Liver (tissue), 8 donors: ENCODE measurements at regions not wholly inside any gene's neighbourhood (a gene's known extent, or its start where the extent isn't known, plus 50 kb on each side); places are given as distances from the start of the nearest gene placed in this dataset.

Experiments
- DNase-seq: peaks from one replicate; pipeline ENCODE4 v3.0.0-alpha.2; 2017; ENCODE audit warnings: low spot score
- H3K27ac ChIP-seq, 2 donors: one replicate each; pipeline ENCODE4 v1.7.0; 2013; ENCODE audit warnings: inconsistent platforms in 2 of 2, low read length in 2 of 2, control low read depth in 1 of 2, low read depth in 1 of 2, mild to moderate bottlenecking in 1 of 2
- H3K27me3 ChIP-seq, 4 donors: one replicate each; pipeline versions ENCODE4 v1.6.1 to v1.7.0; 2013; ENCODE audit warnings: low read length in 3 of 4, inconsistent platforms in 1 of 4, mild to moderate bottlenecking in 1 of 4, moderate library complexity in 1 of 4; ENCODE audit not compliant: control insufficient read depth in 4 of 4, insufficient read depth in 4 of 4
- H3K36me3 ChIP-seq, 4 donors: one replicate each; pipeline versions ENCODE4 v1.6.1 to v1.7.0; 2013; ENCODE audit warnings: low read length in 3 of 4, mild to moderate bottlenecking in 3 of 4, low read depth in 1 of 4, moderate library complexity in 1 of 4; ENCODE audit not compliant: control insufficient read depth in 4 of 4, insufficient read depth in 3 of 4
- H3K4me1 ChIP-seq, 4 donors: one replicate each; pipeline versions ENCODE4 v1.6.1 to v1.7.0; 2013; ENCODE audit warnings: low read length in 3 of 4, mild to moderate bottlenecking in 3 of 4, moderate library complexity in 1 of 4; ENCODE audit not compliant: control insufficient read depth in 4 of 4, insufficient read depth in 4 of 4
- H3K4me3 ChIP-seq, 3 donors: one replicate each; pipeline versions ENCODE4 v1.6.1 to v1.7.0; 2013; ENCODE audit warnings: low read length in 3 of 3, control low read depth in 1 of 3, low read depth in 1 of 3, mild to moderate bottlenecking in 1 of 3
- H3K9ac ChIP-seq, 2 donors: one replicate each; pipeline ENCODE4 v1.7.0; 2013; ENCODE audit warnings: low read length in 2 of 2, mild to moderate bottlenecking in 2 of 2, moderate library complexity in 2 of 2, control low read depth in 1 of 2, low read depth in 1 of 2
- H3K9me3 ChIP-seq, 4 donors: one replicate each; pipeline versions ENCODE4 v1.6.1 to v1.7.0; 2013; ENCODE audit warnings: low read length in 3 of 4; ENCODE audit not compliant: control insufficient read depth in 4 of 4
- EGR1 ChIP-seq, 2 donors: IDR thresholded peaks; 2 replicates each; pipeline ENCODE4 v1.6.1; 2016 to 2018; ENCODE audit warnings: antibody characterized with exemption in 2 of 2, low read depth in 2 of 2
- FOXA1 ChIP-seq: IDR thresholded peaks from 2 replicates; pipeline ENCODE4 v1.6.1; 2016; ENCODE audit warnings: antibody characterized with exemption
- FOXA2 ChIP-seq: IDR thresholded peaks from 2 replicates; pipeline ENCODE4 v1.6.1; 2016; ENCODE audit warnings: antibody characterized with exemption
- GABPA ChIP-seq, 2 donors: IDR thresholded peaks in 1 of 2; conservative IDR thresholded peaks in 1 of 2; 2 replicates each; pipeline ENCODE4 v1.6.1; 2016; ENCODE audit warnings: antibody characterized with exemption in 2 of 2, mild to moderate bottlenecking in 1 of 2, moderate library complexity in 1 of 2
- HNF4A ChIP-seq, 2 donors: conservative IDR thresholded peaks; 2 replicates each; pipeline ENCODE4 v1.6.1; 2016; ENCODE audit warnings: antibody characterized with exemption in 2 of 2, mild to moderate bottlenecking in 2 of 2
- HNF4G ChIP-seq: IDR thresholded peaks from 2 replicates; pipeline ENCODE4 v1.6.1; 2016; ENCODE audit warnings: antibody characterized with exemption
- JUND ChIP-seq, 2 donors: IDR thresholded peaks; 2 replicates each; pipeline ENCODE4 v1.6.1; 2016; ENCODE audit warnings: antibody characterized with exemption in 2 of 2
- NR2F2 ChIP-seq: IDR thresholded peaks from 2 replicates; pipeline ENCODE4 v1.6.1; 2016; ENCODE audit warnings: antibody characterized with exemption
- RAD21 ChIP-seq, 2 donors: IDR thresholded peaks; 2 replicates each; pipeline ENCODE4 v1.6.1; 2016; ENCODE audit warnings: antibody characterized with exemption in 2 of 2, mild to moderate bottlenecking in 2 of 2
- RXRA ChIP-seq, 2 donors: IDR thresholded peaks; 2 replicates each; pipeline ENCODE4 v1.6.1; 2017 to 2018; ENCODE audit warnings: antibody characterized with exemption in 2 of 2, mild to moderate bottlenecking in 1 of 2
- SP1 ChIP-seq: IDR thresholded peaks from 2 replicates; pipeline ENCODE4 v1.6.1; 2018; ENCODE audit warnings: antibody characterized with exemption, mild to moderate bottlenecking
- TAF1 ChIP-seq: conservative IDR thresholded peaks from 2 replicates; pipeline ENCODE4 v1.6.1; 2016; ENCODE audit warnings: antibody characterized with exemption, mild to moderate bottlenecking
- YY1 ChIP-seq: IDR thresholded peaks from 2 replicates; pipeline ENCODE4 v1.6.1; 2016; ENCODE audit warnings: antibody characterized with exemption, mild to moderate bottlenecking
- WGBS: extraction: QIAGEN DNeasy Blood & Tissue Kit; methylation state at CpG from one replicate; pipeline ENCODE4 v1.1.7; 2013; 5-methylcytosine and 5-hydroxymethylcytosine counted together
- TF ChIP-seq, protein P1 (sequence below): IDR thresholded peaks from 2 replicates; pipeline ENCODE4 v1.6.1; 2016; ENCODE audit warnings: antibody characterized with exemption
- TF ChIP-seq, protein P2 (sequence below): IDR thresholded peaks from 2 replicates; pipeline ENCODE4 v1.6.1; 2016; ENCODE audit warnings: antibody characterized with exemption
- TF ChIP-seq, protein P3 (sequence below): IDR thresholded peaks from 2 replicates; pipeline ENCODE4 v1.6.1; 2016; ENCODE audit warnings: antibody characterized with exemption, mild to moderate bottlenecking
- TF ChIP-seq, protein P4 (sequence below): fragments of 150-350 bp; IDR thresholded peaks from 2 replicates; pipeline ENCODE4 v1.5.1; 2017; ENCODE audit warnings: improper control_type of control experiment, low read depth, low read length; ENCODE audit not compliant: missing input control
- TF ChIP-seq, protein P5 (sequence below): IDR thresholded peaks from 2 replicates; pipeline ENCODE4 v1.6.1; 2016; ENCODE audit warnings: antibody characterized with exemption
- donor health status: healthy.
- donor health status: healthy.
- donor health status: healthy.
- donor health status: healthy.
- donor health status: healthy.

DNA sequence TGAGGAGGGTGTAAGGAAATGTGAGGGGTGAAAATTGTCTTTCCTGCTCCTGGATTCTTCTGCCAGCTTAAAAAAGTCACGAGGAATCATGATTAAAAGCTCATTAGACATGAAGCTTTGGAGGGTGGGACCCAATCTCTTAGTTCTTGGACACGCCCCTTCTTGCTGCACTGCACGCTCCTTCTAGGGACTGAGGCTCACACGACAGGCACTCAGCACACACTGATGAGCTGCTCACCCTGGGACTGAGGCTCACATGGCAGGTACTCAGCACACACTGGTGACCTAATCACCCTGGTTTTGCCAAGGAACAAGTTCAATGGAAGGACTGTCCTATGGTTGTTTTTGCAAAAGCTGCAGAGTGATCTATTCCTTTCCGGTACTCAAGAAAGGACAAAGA is 65.8 kb upstream of the ELMO1 start:
- Histone ChIP-seq H3K36me3 (no peaks in the 10 kb centered on the region), H3K4me3 (no peak overlapping the region), H3K4me1 (no peaks in the 10 kb centered on the region), H3K9me3 (no peaks in the 10 kb centered on the region), H3K27me3 (no peaks in the 10 kb centered on the region), H3K27ac (no peak overlapping the region), H3K9ac (no peak overlapping the region)
- TF ChIP-seq, protein P1, sequence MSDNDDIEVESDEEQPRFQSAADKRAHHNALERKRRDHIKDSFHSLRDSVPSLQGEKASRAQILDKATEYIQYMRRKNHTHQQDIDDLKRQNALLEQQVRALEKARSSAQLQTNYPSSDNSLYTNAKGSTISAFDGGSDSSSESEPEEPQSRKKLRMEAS, result no peak
- TF ChIP-seq HNF4G (no peak), EGR1 (IDR thresholded peaks at IDR 0.05; ENCODE audit: low read depth in 2 of 2) (no peak), JUND (IDR thresholded peaks at IDR 0.05) (no peak), FOXA2 (no peak), RAD21 (IDR thresholded peaks at IDR 0.05) (no peak), FOXA1 (no peak), HNF4A (conservative IDR thresholded peaks at IDR 0.05) (no peak), GABPA (IDR thresholded peaks at IDR 0.05 in 1 of 2, conservative IDR thresholded peaks at IDR 0.05 in 1 of 2) (no peak), YY1 (no peak), TAF1 (no peak)
- TF ChIP-seq, protein P2, sequence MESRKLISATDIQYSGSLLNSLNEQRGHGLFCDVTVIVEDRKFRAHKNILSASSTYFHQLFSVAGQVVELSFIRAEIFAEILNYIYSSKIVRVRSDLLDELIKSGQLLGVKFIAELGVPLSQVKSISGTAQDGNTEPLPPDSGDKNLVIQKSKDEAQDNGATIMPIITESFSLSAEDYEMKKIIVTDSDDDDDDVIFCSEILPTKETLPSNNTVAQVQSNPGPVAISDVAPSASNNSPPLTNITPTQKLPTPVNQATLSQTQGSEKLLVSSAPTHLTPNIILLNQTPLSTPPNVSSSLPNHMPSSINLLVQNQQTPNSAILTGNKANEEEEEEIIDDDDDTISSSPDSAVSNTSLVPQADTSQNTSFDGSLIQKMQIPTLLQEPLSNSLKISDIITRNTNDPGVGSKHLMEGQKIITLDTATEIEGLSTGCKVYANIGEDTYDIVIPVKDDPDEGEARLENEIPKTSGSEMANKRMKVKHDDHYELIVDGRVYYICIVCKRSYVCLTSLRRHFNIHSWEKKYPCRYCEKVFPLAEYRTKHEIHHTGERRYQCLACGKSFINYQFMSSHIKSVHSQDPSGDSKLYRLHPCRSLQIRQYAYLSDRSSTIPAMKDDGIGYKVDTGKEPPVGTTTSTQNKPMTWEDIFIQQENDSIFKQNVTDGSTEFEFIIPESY, result no peak
- TF ChIP-seq, protein P3, sequence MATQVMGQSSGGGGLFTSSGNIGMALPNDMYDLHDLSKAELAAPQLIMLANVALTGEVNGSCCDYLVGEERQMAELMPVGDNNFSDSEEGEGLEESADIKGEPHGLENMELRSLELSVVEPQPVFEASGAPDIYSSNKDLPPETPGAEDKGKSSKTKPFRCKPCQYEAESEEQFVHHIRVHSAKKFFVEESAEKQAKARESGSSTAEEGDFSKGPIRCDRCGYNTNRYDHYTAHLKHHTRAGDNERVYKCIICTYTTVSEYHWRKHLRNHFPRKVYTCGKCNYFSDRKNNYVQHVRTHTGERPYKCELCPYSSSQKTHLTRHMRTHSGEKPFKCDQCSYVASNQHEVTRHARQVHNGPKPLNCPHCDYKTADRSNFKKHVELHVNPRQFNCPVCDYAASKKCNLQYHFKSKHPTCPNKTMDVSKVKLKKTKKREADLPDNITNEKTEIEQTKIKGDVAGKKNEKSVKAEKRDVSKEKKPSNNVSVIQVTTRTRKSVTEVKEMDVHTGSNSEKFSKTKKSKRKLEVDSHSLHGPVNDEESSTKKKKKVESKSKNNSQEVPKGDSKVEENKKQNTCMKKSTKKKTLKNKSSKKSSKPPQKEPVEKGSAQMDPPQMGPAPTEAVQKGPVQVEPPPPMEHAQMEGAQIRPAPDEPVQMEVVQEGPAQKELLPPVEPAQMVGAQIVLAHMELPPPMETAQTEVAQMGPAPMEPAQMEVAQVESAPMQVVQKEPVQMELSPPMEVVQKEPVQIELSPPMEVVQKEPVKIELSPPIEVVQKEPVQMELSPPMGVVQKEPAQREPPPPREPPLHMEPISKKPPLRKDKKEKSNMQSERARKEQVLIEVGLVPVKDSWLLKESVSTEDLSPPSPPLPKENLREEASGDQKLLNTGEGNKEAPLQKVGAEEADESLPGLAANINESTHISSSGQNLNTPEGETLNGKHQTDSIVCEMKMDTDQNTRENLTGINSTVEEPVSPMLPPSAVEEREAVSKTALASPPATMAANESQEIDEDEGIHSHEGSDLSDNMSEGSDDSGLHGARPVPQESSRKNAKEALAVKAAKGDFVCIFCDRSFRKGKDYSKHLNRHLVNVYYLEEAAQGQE, result no peak
- no peak for DNase-seq
- 74% methylated on average over 5 of the region's 5 CpGs for WGBS

DNA sequence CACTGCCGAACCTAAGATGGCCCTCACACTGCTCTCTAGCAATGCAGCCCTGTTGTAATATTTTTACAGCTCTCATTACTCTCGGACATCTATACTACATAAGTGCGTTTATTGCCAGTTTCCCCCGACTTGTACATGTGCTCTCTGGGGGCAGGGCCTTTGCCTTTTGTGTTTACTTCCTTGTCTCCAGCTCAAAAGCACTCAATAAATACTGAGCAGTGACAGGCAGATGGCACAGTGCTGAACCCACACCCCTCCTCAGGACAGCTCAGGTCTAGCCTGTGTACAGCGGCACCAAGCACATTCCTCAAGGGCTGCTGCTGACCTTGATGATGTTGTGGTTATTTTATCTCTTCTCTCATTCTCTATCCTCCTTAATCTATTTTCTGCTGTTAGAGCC is 68.0 kb upstream of the ELMO1 start:
- no peaks in the 10 kb centered on the region for H3K9me3 ChIP-seq
- no peak for DNase-seq
- H3K4me1 ChIP-seq, result no peaks in the 10 kb centered on the region
- TF ChIP-seq HNF4A (conservative IDR thresholded peaks at IDR 0.05) (no peak), YY1 (no peak), EGR1 (IDR thresholded peaks at IDR 0.05; ENCODE audit: low read depth in 2 of 2) (no peak), GABPA (IDR thresholded peaks at IDR 0.05 in 1 of 2, conservative IDR thresholded peaks at IDR 0.05 in 1 of 2) (no peak), FOXA1 (no peak), FOXA2 (no peak), RAD21 (IDR thresholded peaks at IDR 0.05) (no peak), NR2F2 (no peak), RXRA (IDR thresholded peaks at IDR 0.05) (no peak), SP1 (no peak), JUND (IDR thresholded peaks at IDR 0.05) (no peak), TAF1 (no peak), HNF4G (no peak)
- TF ChIP-seq, protein P1, result no peak
- TF ChIP-seq, protein P3, result no peak
- TF ChIP-seq, protein P4, sequence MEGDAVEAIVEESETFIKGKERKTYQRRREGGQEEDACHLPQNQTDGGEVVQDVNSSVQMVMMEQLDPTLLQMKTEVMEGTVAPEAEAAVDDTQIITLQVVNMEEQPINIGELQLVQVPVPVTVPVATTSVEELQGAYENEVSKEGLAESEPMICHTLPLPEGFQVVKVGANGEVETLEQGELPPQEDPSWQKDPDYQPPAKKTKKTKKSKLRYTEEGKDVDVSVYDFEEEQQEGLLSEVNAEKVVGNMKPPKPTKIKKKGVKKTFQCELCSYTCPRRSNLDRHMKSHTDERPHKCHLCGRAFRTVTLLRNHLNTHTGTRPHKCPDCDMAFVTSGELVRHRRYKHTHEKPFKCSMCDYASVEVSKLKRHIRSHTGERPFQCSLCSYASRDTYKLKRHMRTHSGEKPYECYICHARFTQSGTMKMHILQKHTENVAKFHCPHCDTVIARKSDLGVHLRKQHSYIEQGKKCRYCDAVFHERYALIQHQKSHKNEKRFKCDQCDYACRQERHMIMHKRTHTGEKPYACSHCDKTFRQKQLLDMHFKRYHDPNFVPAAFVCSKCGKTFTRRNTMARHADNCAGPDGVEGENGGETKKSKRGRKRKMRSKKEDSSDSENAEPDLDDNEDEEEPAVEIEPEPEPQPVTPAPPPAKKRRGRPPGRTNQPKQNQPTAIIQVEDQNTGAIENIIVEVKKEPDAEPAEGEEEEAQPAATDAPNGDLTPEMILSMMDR, result no peak
- TF ChIP-seq, protein P5, sequence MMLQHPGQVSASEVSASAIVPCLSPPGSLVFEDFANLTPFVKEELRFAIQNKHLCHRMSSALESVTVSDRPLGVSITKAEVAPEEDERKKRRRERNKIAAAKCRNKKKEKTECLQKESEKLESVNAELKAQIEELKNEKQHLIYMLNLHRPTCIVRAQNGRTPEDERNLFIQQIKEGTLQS, result no peak
- TF ChIP-seq, protein P2, result no peak
- WGBS, result 59% methylated on average over 5 of the region's 5 CpGs
- H3K27me3 ChIP-seq, result no peaks in the 10 kb centered on the region
- H3K27ac ChIP-seq, result no peak overlapping the region
- H3K9ac ChIP-seq, result no peak overlapping the region
- H3K36me3 ChIP-seq, result no peaks in the 10 kb centered on the region
- H3K4me3 ChIP-seq, result no peak overlapping the region
